Left kidney (tissue), 1 donor: ENCODE measurements at regions not wholly inside any gene's neighbourhood (a gene's known extent, or its start where the extent isn't known, plus 50 kb on each side); places are given as distances from the start of the nearest gene placed in this dataset.

Experiments used
- DNase-seq: peaks from one replicate; pipeline ENCODE4 v3.0.0-alpha.2; 2013

GRCh38 chr10:21326594-21327288 lies 198.7 kb downstream of the SKIDA1 start:
- DNase-seq, result no peak

GRCh38 chr10:21318540-21319167 lies 206.8 kb downstream of the SKIDA1 start:
- no peak for DNase-seq

GRCh38 chr10:21317902-21318301 lies 207.6 kb downstream of the SKIDA1 start:
- DNase-seq, result no peak

GRCh38 chr10:21315645-21316220 lies 209.7 kb downstream of the SKIDA1 start:
- peak; percentile 87 for DNase-seq

GRCh38 chr10:21314906-21315644 lies 210.4 kb downstream of the SKIDA1 start:
- no peak for DNase-seq

- DNase-seq, result no peak
Observed at GRCh38 chr10:21314111-21314626, 211.3 kb downstream of the SKIDA1 start.

GRCh38 chr10:21313691-21314090 lies 211.8 kb downstream of the SKIDA1 start:
- DNase-seq, result no peak

- no peak for DNase-seq
Observed at GRCh38 chr10:21311426-21311825, 214.1 kb downstream of the SKIDA1 start.

GRCh38 chr10:21309427-21309826 lies 216.1 kb downstream of the SKIDA1 start:
- no peak for DNase-seq

GRCh38 chr10:21308946-21309345 lies 216.5 kb downstream of the SKIDA1 start:
- no peak for DNase-seq

- DNase-seq, result no peak
Observed at GRCh38 chr10:21308018-21308417, 217.5 kb downstream of the SKIDA1 start.

- DNase-seq, result no peak
Observed at GRCh38 chr10:21304608-21305007, 220.9 kb downstream of the SKIDA1 start.

- no peak for DNase-seq
Observed at GRCh38 chr10:21304198-21304597, 221.3 kb downstream of the SKIDA1 start.

GRCh38 chr10:21300551-21300950 lies 224.9 kb downstream of the SKIDA1 start:
- DNase-seq, result no peak

GRCh38 chr10:21299330-21299729 lies 226.2 kb downstream of the SKIDA1 start:
- no peak for DNase-seq

GRCh38 chr10:21298701-21299100 lies 226.8 kb downstream of the SKIDA1 start:
- no peak for DNase-seq

- DNase-seq, result no peak
Observed at GRCh38 chr10:21297603-21298383, 227.7 kb downstream of the SKIDA1 start.

- DNase-seq, result no peak
Observed at GRCh38 chr10:21296575-21297355, 228.7 kb downstream of the SKIDA1 start.

GRCh38 chr10:21293518-21294356 lies 231.7 kb downstream of the SKIDA1 start:
- DNase-seq, result no peak
